ENCODE measurements at regions not wholly inside any gene's neighbourhood (a gene's known extent, or its start where the extent isn't known, plus 50 kb on each side); places are given as distances from the start of the nearest gene placed in this dataset.

DNA sequence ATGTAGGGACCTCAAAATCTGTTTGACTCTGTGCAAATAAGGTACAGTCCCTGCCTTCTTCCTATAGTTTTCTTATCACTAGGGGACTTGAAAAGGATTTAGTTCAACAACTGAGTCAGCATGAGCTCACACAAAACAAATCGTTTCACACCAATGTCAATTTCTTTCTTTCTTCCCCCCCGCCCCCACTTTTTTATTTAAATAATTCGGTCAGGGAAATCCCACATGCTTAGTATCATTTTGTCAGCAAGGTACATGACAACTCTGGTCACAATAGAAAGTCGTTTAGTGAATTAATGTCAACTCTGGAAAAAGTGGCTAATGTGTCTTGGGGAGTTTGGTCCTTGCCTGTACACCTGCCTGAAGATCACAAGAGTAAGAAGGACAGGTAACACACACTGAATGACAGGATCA lies 232.2 kb upstream of the PLEKHG7 start:
- TF ChIP-seq, protein P1, sequence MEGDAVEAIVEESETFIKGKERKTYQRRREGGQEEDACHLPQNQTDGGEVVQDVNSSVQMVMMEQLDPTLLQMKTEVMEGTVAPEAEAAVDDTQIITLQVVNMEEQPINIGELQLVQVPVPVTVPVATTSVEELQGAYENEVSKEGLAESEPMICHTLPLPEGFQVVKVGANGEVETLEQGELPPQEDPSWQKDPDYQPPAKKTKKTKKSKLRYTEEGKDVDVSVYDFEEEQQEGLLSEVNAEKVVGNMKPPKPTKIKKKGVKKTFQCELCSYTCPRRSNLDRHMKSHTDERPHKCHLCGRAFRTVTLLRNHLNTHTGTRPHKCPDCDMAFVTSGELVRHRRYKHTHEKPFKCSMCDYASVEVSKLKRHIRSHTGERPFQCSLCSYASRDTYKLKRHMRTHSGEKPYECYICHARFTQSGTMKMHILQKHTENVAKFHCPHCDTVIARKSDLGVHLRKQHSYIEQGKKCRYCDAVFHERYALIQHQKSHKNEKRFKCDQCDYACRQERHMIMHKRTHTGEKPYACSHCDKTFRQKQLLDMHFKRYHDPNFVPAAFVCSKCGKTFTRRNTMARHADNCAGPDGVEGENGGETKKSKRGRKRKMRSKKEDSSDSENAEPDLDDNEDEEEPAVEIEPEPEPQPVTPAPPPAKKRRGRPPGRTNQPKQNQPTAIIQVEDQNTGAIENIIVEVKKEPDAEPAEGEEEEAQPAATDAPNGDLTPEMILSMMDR (IDR thresholded peaks at IDR 0.05 in 2 of 3, conservative IDR thresholded peaks at IDR 0.05 in 1 of 3; ENCODE audit: borderline replicate concordance in 1 of 3, insufficient read depth in 1 of 3, low read depth in 2 of 3, low read length in 2 of 3): no peak
- TF ChIP-seq, protein P2, sequence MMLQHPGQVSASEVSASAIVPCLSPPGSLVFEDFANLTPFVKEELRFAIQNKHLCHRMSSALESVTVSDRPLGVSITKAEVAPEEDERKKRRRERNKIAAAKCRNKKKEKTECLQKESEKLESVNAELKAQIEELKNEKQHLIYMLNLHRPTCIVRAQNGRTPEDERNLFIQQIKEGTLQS (IDR thresholded peaks at IDR 0.05): no peak
- TF ChIP-seq CBX3 (IDR thresholded peaks at IDR 0.05; ENCODE audit: low read depth): no peak
- no peak for TF ChIP-seq JUND (IDR thresholded peaks at IDR 0.05)
- TF ChIP-seq, protein P3, sequence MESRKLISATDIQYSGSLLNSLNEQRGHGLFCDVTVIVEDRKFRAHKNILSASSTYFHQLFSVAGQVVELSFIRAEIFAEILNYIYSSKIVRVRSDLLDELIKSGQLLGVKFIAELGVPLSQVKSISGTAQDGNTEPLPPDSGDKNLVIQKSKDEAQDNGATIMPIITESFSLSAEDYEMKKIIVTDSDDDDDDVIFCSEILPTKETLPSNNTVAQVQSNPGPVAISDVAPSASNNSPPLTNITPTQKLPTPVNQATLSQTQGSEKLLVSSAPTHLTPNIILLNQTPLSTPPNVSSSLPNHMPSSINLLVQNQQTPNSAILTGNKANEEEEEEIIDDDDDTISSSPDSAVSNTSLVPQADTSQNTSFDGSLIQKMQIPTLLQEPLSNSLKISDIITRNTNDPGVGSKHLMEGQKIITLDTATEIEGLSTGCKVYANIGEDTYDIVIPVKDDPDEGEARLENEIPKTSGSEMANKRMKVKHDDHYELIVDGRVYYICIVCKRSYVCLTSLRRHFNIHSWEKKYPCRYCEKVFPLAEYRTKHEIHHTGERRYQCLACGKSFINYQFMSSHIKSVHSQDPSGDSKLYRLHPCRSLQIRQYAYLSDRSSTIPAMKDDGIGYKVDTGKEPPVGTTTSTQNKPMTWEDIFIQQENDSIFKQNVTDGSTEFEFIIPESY (IDR thresholded peaks at IDR 0.05; ENCODE audit: extremely low read depth, insufficient replicate concordance, low read length): no peak
- TF ChIP-seq POLR2A (IDR thresholded peaks at IDR 0.05; ENCODE audit: borderline replicate concordance, extremely low read depth, insufficient read depth, insufficient read length): no peak
- TF ChIP-seq EZH2phosphoT487 (IDR thresholded peaks at IDR 0.05; ENCODE audit: borderline replicate concordance): no peak
- TF ChIP-seq, protein P4, sequence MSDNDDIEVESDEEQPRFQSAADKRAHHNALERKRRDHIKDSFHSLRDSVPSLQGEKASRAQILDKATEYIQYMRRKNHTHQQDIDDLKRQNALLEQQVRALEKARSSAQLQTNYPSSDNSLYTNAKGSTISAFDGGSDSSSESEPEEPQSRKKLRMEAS (IDR thresholded peaks at IDR 0.05): no peak
- TF ChIP-seq SIN3A (IDR thresholded peaks at IDR 0.05; ENCODE audit: low read depth): no peak
- no peak for TF ChIP-seq YY1 (IDR thresholded peaks at IDR 0.05; ENCODE audit: extremely low read depth, insufficient replicate concordance, low read depth, low read length)
- no peak for TF ChIP-seq RAD21 (IDR thresholded peaks at IDR 0.05; ENCODE audit: low read depth)
- TF ChIP-seq POLR2AphosphoS5 (IDR thresholded peaks at IDR 0.05; ENCODE audit: low read depth, low read length): no peak

Measured in HCT116 (cell line).